Neural cell (in vitro differentiated cells): ENCODE measurements at regions not wholly inside any gene's neighbourhood (a gene's known extent, or its start where the extent isn't known, plus 50 kb on each side); places are given as distances from the start of the nearest gene placed in this dataset.

ENCODE experiments used
- H2AFZ ChIP-seq: fragments of 200-600, 300-800 bp; sonication (generic), shearing (Covaris generic); 2 replicates; pipeline ENCODE4 v1.6.0; 2014; ENCODE audit warnings: low read depth, mild to moderate bottlenecking, antibody characterized with exemption, low read length, moderate library complexity
- H3F3A ChIP-seq: fragments of 200-600 bp; shearing (Covaris generic); 2 replicates; pipeline ENCODE4 v1.6.1; 2016; ENCODE audit warnings: mild to moderate bottlenecking, moderate library complexity, mixed read lengths, antibody characterized with exemption, low read length; ENCODE audit not compliant: insufficient read depth, poor library complexity, severe bottlenecking
- H3K27ac ChIP-seq: fragments of 200-600, 300-800 bp; sonication (generic), shearing (Covaris generic); 2 replicates; pipeline ENCODE4 v1.5.1; 2014; ENCODE audit warnings: mild to moderate bottlenecking, low read length, moderate library complexity
- H3K27me3 ChIP-seq: fragments of 300-800, 200-600 bp; sonication (generic), shearing (Covaris generic); 2 replicates; pipeline ENCODE4 v1.6.0; 2014; ENCODE audit warnings: mild to moderate bottlenecking, low read depth, low read length, moderate library complexity; ENCODE audit not compliant: insufficient read depth
- H3K36me3 ChIP-seq: fragments of 300-800, 200-600 bp; sonication (generic), shearing (Covaris generic); 2 replicates; pipeline ENCODE4 v1.5.1; 2014; ENCODE audit warnings: mild to moderate bottlenecking, antibody characterized with exemption, low read length, moderate library complexity; ENCODE audit not compliant: insufficient read depth
- H3K4me2 ChIP-seq: fragments of 300-800, 200-600 bp; sonication (generic), shearing (Covaris generic); 2 replicates; pipeline ENCODE4 v1.6.0; 2014; ENCODE audit warnings: mild to moderate bottlenecking, low read length
- H3K4me3 ChIP-seq: fragments of 300-800, 200-600 bp; sonication (generic), shearing (Covaris generic); 2 replicates; pipeline ENCODE4 v1.5.1; 2014; ENCODE audit warnings: mild to moderate bottlenecking, low read length, moderate library complexity
- H3K79me2 ChIP-seq: fragments of 200-600 bp; shearing (Covaris generic); replicated peaks from 2 replicates; pipeline ENCODE4 v1.6.0; 2014; ENCODE audit warnings: mild to moderate bottlenecking, low read length, moderate library complexity; ENCODE audit not compliant: insufficient read depth
- H3K9ac ChIP-seq: fragments of 300-800, 200-600 bp; sonication (generic), shearing (Covaris generic); 2 replicates; pipeline ENCODE4 v1.6.1; 2016; ENCODE audit warnings: mild to moderate bottlenecking, low read length, mixed read lengths
- H3K9me2 ChIP-seq: fragments of 200-600 bp; shearing (Covaris generic); 2 replicates; pipeline ENCODE4 v1.6.1; 2016; ENCODE audit warnings: mild to moderate bottlenecking, low read length, mixed read lengths; ENCODE audit not compliant: insufficient read depth
- H3K9me3 ChIP-seq: fragments of 200-600, 300-800 bp; sonication (generic), shearing (Covaris generic); 2 replicates; pipeline ENCODE4 v1.6.1; 2016; ENCODE audit warnings: mild to moderate bottlenecking, mixed run types, low read length, moderate library complexity, mixed read lengths
- H4K20me1 ChIP-seq: fragments of 200-600 bp; shearing (Covaris generic); 2 replicates; pipeline ENCODE4 v1.6.1; 2016; ENCODE audit warnings: mild to moderate bottlenecking, mixed run types; ENCODE audit not compliant: insufficient read depth
- EP300 ChIP-seq: fragments of 450-650 bp; conservative IDR thresholded peaks from 2 replicates; pipeline ENCODE4 v1.6.1; 2014; ENCODE audit warnings: antibody characterized with exemption, mild to moderate bottlenecking, moderate library complexity; ENCODE audit not compliant: poor library complexity, severe bottlenecking
- EZH2 ChIP-seq: fragments of 200-600, 300-800 bp; shearing (Covaris generic), sonication (generic); IDR thresholded peaks from 2 replicates; pipeline ENCODE4 v1.6.1; 2014; ENCODE audit warnings: antibody characterized with exemption, low read length, borderline replicate concordance, mild to moderate bottlenecking; ENCODE audit not compliant: insufficient read depth, poor library complexity, severe bottlenecking
- MXI1 ChIP-seq: fragments of 450-650 bp; conservative IDR thresholded peaks from 2 replicates; pipeline ENCODE4 v1.6.1; 2014; ENCODE audit warnings: antibody characterized with exemption, mild to moderate bottlenecking; ENCODE audit not compliant: poor library complexity, severe bottlenecking
- POLR2AphosphoS5 ChIP-seq: IDR thresholded peaks from 2 replicates; pipeline ENCODE4 v1.6.1; 2012
- RAD21 ChIP-seq: fragments of 450-650 bp; conservative IDR thresholded peaks from 2 replicates; pipeline ENCODE4 v1.6.1; 2014; ENCODE audit warnings: antibody characterized with exemption, mild to moderate bottlenecking, moderate library complexity
- REST ChIP-seq: IDR thresholded peaks from 2 replicates; pipeline ENCODE4 v1.6.1; 2012; ENCODE audit warnings: borderline replicate concordance
- SMC3 ChIP-seq: fragments of 450-650 bp; conservative IDR thresholded peaks from 2 replicates; pipeline ENCODE4 v1.6.1; 2014; ENCODE audit warnings: antibody characterized with exemption, mild to moderate bottlenecking, moderate library complexity; ENCODE audit not compliant: poor library complexity
- TAF1 ChIP-seq: IDR thresholded peaks from 2 replicates; pipeline ENCODE4 v1.6.1; 2012; ENCODE audit warnings: low read depth
- TF ChIP-seq, protein P1 (sequence below): fragments of 450-650 bp; IDR thresholded peaks from 2 replicates; pipeline ENCODE4 v1.5.1; 2014; ENCODE audit warnings: antibody characterized with exemption, mild to moderate bottlenecking, moderate library complexity; ENCODE audit not compliant: poor library complexity, severe bottlenecking

- Histone ChIP-seq H3K79me2 (no peaks in the 10 kb centered on the region), H3K9me2 (no peaks in the 10 kb centered on the region), H2AFZ (no peak overlapping the region), H3K27ac (no peak overlapping the region), H3K4me2 (no peak overlapping the region), H3K4me3 (no peak overlapping the region), H3K9ac (no peak overlapping the region), H3K36me3 (no peaks in the 10 kb centered on the region), H3K27me3 (no peaks in the 10 kb centered on the region), H3F3A (no peaks in the 10 kb centered on the region), H4K20me1 (no peaks in the 10 kb centered on the region), H3K9me3 (no peaks in the 10 kb centered on the region)
- TF ChIP-seq RAD21 (no peak), MXI1 (no peak), TAF1 (no peak), EP300 (no peak), EZH2 (no peak), REST (no peak), POLR2AphosphoS5 (no peak), SMC3 (no peak)
- TF ChIP-seq, protein P1, sequence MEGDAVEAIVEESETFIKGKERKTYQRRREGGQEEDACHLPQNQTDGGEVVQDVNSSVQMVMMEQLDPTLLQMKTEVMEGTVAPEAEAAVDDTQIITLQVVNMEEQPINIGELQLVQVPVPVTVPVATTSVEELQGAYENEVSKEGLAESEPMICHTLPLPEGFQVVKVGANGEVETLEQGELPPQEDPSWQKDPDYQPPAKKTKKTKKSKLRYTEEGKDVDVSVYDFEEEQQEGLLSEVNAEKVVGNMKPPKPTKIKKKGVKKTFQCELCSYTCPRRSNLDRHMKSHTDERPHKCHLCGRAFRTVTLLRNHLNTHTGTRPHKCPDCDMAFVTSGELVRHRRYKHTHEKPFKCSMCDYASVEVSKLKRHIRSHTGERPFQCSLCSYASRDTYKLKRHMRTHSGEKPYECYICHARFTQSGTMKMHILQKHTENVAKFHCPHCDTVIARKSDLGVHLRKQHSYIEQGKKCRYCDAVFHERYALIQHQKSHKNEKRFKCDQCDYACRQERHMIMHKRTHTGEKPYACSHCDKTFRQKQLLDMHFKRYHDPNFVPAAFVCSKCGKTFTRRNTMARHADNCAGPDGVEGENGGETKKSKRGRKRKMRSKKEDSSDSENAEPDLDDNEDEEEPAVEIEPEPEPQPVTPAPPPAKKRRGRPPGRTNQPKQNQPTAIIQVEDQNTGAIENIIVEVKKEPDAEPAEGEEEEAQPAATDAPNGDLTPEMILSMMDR: no peak
Observed at GRCh38 chr16:65790768-65791167, 575.7 kb upstream of the CDH5 start.

DNA sequence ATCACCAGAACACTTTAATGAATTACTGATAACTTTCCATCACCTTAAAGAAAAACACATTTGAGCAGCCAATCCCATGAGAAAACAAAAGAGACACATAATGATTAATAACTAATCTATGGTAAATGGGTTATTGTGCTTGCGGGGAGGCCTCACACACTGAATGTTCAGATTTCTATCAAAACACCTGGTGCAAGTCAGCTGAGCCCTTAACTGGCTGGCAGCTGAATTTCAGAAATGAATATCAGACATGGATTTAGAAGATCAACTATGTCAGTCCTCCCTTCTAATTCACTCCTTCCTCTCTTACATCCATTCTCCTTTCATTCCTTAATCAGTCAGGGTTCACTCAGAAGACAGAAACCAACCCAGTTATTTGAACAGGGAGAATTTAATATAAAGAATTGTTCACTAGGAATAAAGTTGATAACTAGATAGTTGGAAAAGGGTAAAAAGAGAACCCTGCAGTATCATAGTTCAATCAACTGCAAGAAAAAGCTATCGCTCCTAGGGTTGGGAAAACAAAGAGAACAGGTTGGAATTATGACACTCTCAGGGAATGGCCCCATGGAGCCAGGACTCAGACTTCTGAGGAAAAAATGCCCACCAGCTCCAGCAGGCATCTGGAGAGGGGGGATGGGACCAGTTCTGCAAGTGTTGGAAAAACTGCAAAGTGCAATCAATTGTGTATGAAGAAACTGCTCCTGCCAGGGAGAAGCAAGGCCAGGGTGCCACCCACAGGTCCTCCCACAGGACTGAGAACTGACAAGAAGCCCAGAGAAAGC is 577.1 kb upstream of the CDH5 start:
- Histone ChIP-seq H3K4me2 (no peak overlapping the region), H2AFZ (no peak overlapping the region), H3K36me3 (no peaks in the 10 kb centered on the region), H3K9me3 (no peaks in the 10 kb centered on the region), H3F3A (no peaks in the 10 kb centered on the region), H3K9ac (no peak overlapping the region), H4K20me1 (no peaks in the 10 kb centered on the region), H3K9me2 (no peaks in the 10 kb centered on the region), H3K27me3 (no peaks in the 10 kb centered on the region), H3K4me3 (no peak overlapping the region), H3K79me2 (no peaks in the 10 kb centered on the region), H3K27ac (no peak overlapping the region)
- TF ChIP-seq EP300: no peak
- TF ChIP-seq, protein P1: no peak
- TF ChIP-seq RAD21: no peak
- TF ChIP-seq SMC3: no peak
- no peak for TF ChIP-seq TAF1
- TF ChIP-seq EZH2: no peak
- no peak for TF ChIP-seq POLR2AphosphoS5
- TF ChIP-seq MXI1: no peak
- TF ChIP-seq REST: no peak
